ENCODE measurements at regions not wholly inside any gene's neighbourhood (a gene's known extent, or its start where the extent isn't known, plus 50 kb on each side); places are given as distances from the start of the nearest gene placed in this dataset.

DNA sequence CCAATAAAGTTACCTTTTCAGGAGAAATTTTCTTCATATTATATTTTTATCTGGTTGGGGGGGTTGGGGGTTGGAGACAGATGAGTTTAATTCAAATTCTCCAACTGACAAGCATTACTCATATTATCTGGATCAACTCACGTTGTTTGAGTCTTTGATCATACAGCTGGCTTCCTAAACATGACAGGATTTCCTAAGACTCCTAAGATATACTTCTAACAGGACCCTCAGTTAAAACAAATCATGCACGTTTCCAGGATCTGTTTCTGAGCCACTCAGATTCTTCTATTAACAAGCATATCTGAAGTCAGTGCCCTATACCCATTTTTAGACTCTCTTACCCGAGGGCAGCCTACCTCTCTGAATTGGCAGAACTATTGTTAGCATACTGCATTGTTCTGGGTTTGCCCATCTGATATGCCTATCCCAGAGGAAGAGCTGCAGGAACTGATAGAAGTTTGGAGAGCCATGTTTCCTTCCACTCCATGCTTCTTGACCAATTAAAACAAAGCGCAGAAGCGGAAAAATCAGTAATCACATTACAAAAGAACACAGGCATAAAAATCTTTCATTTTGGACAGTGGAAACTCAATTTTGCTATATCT is 653.9 kb downstream of the LTN1 start:
- TF ChIP-seq POLR2A (IDR thresholded peaks at IDR 0.05; ENCODE audit: low read length): no peak
- no peak for TF ChIP-seq GATA1 (IDR thresholded peaks at IDR 0.05; ENCODE audit: low read depth, low read length)
